OCI-LY1 (cell line): ENCODE measurements at regions not wholly inside any gene's neighbourhood (a gene's known extent, or its start where the extent isn't known, plus 50 kb on each side); places are given as distances from the start of the nearest gene placed in this dataset.

ENCODE experiments used
- H2AFZ ChIP-seq: fragments of 200-600 bp; sonication (generic), shearing (Covaris generic); 2 replicates; pipeline ENCODE4 v1.6.0; 2014; ENCODE audit warnings: antibody characterized with exemption, mild to moderate bottlenecking, low read length
- H3F3A ChIP-seq: fragments of 200-600 bp; sonication (generic), shearing (Covaris generic); 2 replicates; pipeline ENCODE4 v1.6.0; 2014; ENCODE audit warnings: mild to moderate bottlenecking, antibody characterized with exemption, low read length, moderate library complexity; ENCODE audit not compliant: insufficient read depth
- H3K27ac ChIP-seq: fragments of 200-600 bp; sonication (generic); 2 replicates; pipeline ENCODE4 v1.5.1; 2014; ENCODE audit warnings: low read length, mixed run types, mild to moderate bottlenecking, low read depth; ENCODE audit not compliant: poor library complexity, severe bottlenecking
- H3K27me3 ChIP-seq: fragments of 200-600 bp; sonication (generic); 2 replicates; pipeline ENCODE4 v1.6.0; 2014; ENCODE audit warnings: antibody characterized with exemption, mild to moderate bottlenecking, low read length, moderate library complexity; ENCODE audit not compliant: insufficient read depth
- H3K36me3 ChIP-seq: fragments of 200-600 bp; sonication (generic); 2 replicates; pipeline ENCODE4 v1.6.1; 2014; ENCODE audit warnings: mild to moderate bottlenecking, antibody characterized with exemption, low read length, moderate library complexity, mixed read lengths; ENCODE audit not compliant: insufficient read depth
- H3K4me1 ChIP-seq: fragments of 200-600 bp; sonication (generic); 2 replicates; pipeline ENCODE4 v1.5.1; 2014; ENCODE audit warnings: mild to moderate bottlenecking, low read length, moderate library complexity; ENCODE audit not compliant: insufficient read depth, severe bottlenecking
- H3K4me2 ChIP-seq: fragments of 200-600 bp; sonication (generic), shearing (Covaris generic); 2 replicates; pipeline ENCODE4 v1.6.1; 2014; ENCODE audit warnings: low read length
- H3K4me3 ChIP-seq: fragments of 200-600 bp; sonication (generic); 2 replicates; pipeline ENCODE4 v1.5.1; 2014; ENCODE audit warnings: low read length, low read depth, mild to moderate bottlenecking, mixed read lengths; ENCODE audit not compliant: poor library complexity, severe bottlenecking
- H3K79me2 ChIP-seq: fragments of 200-600 bp; shearing (Covaris generic); 2 replicates; pipeline ENCODE4 v1.6.1; 2016; ENCODE audit warnings: mixed run types, low read length, mixed read lengths; ENCODE audit not compliant: insufficient read depth
- H3K9ac ChIP-seq: fragments of 200-600 bp; sonication (generic), shearing (Covaris generic); 2 replicates; pipeline ENCODE4 v1.6.1; 2014; ENCODE audit warnings: mild to moderate bottlenecking, low read length, mixed read lengths
- H3K9me2 ChIP-seq: fragments of 200-600 bp; sonication (generic), shearing (Covaris generic); 2 replicates; pipeline ENCODE4 v1.6.1; 2014; ENCODE audit warnings: low read depth, mild to moderate bottlenecking, low read length, mixed read lengths
- H3K9me3 ChIP-seq: fragments of 200-600 bp; shearing (Covaris generic); 2 replicates; pipeline ENCODE4 v1.6.1; 2014; ENCODE audit warnings: low read length, mixed read lengths
- H4K20me1 ChIP-seq: fragments of 200-600 bp; sonication (generic), shearing (Covaris generic); 2 replicates; pipeline ENCODE4 v1.6.0; 2016; ENCODE audit warnings: mild to moderate bottlenecking, low read length; ENCODE audit not compliant: insufficient read depth
- EZH2 ChIP-seq: fragments of 200-600 bp; sonication (generic), shearing (Covaris generic); IDR thresholded peaks from 2 replicates; pipeline ENCODE4 v1.8.0; 2017; ENCODE audit warnings: borderline replicate concordance, mixed run types, mild to moderate bottlenecking, antibody characterized with exemption, low read length, moderate library complexity, mixed read lengths
- TF ChIP-seq, protein P1 (sequence below): fragments of 200-600 bp; sonication (generic), shearing (Covaris generic); IDR thresholded peaks from 2 replicates; pipeline ENCODE4 v1.5.1; 2017; ENCODE audit warnings: mild to moderate bottlenecking, antibody characterized with exemption, low read length, moderate library complexity, mixed read lengths

DNA sequence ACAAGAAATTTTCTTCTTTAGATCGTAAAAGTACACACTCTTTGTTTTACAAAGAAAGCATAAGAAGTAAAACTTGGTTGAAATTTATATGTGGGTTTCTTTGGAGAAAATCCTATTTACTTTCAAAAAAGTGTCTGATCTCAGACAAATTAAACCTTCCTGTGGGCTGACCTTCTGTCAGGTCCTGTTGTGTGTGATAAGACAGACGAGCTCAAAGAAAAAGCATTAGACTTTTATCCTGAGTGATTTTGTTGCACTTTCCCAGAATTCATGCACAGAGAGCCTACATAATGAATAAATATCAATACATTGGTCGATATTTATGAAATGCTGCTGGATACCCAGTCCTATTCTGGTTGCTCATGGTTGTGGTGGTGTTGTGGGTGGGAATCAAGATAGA is 302.1 kb upstream of the SYNCRIP start:
- Histone ChIP-seq H3F3A (no peaks in the 10 kb centered on the region), H3K79me2 (no peaks in the 10 kb centered on the region), H3K9me2 (no peaks in the 10 kb centered on the region), H2AFZ (no peak overlapping the region), H3K9me3 (no peaks in the 10 kb centered on the region), H3K36me3 (no peaks in the 10 kb centered on the region), H3K4me1 (no peaks in the 10 kb centered on the region), H3K27ac (no peak overlapping the region), H3K9ac (no peak overlapping the region), H3K4me3 (no peak overlapping the region), H3K27me3 (no peaks in the 10 kb centered on the region), H4K20me1 (no peaks in the 10 kb centered on the region), H3K4me2 (no peak overlapping the region)
- TF ChIP-seq, protein P1, sequence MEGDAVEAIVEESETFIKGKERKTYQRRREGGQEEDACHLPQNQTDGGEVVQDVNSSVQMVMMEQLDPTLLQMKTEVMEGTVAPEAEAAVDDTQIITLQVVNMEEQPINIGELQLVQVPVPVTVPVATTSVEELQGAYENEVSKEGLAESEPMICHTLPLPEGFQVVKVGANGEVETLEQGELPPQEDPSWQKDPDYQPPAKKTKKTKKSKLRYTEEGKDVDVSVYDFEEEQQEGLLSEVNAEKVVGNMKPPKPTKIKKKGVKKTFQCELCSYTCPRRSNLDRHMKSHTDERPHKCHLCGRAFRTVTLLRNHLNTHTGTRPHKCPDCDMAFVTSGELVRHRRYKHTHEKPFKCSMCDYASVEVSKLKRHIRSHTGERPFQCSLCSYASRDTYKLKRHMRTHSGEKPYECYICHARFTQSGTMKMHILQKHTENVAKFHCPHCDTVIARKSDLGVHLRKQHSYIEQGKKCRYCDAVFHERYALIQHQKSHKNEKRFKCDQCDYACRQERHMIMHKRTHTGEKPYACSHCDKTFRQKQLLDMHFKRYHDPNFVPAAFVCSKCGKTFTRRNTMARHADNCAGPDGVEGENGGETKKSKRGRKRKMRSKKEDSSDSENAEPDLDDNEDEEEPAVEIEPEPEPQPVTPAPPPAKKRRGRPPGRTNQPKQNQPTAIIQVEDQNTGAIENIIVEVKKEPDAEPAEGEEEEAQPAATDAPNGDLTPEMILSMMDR: no peak
- TF ChIP-seq EZH2: no peak

DNA sequence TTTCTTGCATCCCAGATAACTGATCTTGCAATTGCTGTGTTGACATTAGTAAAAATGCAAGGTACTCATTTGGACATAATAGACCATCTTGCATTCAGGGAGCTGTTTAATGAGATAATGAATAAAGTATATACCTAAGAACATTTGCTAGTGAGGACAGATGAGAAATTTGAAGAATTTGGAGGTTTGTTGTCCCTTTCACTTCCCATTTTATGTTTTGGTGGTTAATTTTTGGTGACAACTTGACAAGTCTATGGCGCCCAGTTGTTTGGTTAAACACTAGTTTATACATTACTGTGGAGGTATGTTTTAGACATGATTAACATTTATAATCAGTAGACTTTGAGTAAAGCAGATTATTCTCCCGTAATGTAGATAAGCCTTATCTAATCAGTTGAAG is 300.2 kb upstream of the SYNCRIP start:
- no peaks in the 10 kb centered on the region for H3K36me3 ChIP-seq
- H3F3A ChIP-seq: no peaks in the 10 kb centered on the region
- H3K4me2 ChIP-seq: no peak overlapping the region
- no peaks in the 10 kb centered on the region for H3K79me2 ChIP-seq
- no peak overlapping the region for H2AFZ ChIP-seq
- no peak overlapping the region for H3K9ac ChIP-seq
- no peaks in the 10 kb centered on the region for H3K27me3 ChIP-seq
- H4K20me1 ChIP-seq: no peaks in the 10 kb centered on the region
- no peak overlapping the region for H3K27ac ChIP-seq
- H3K4me1 ChIP-seq: no peaks in the 10 kb centered on the region
- H3K9me2 ChIP-seq: no peaks in the 10 kb centered on the region
- no peak overlapping the region for H3K4me3 ChIP-seq
- TF ChIP-seq EZH2: no peak
- TF ChIP-seq, protein P1: no peak
- no peaks in the 10 kb centered on the region for H3K9me3 ChIP-seq

DNA sequence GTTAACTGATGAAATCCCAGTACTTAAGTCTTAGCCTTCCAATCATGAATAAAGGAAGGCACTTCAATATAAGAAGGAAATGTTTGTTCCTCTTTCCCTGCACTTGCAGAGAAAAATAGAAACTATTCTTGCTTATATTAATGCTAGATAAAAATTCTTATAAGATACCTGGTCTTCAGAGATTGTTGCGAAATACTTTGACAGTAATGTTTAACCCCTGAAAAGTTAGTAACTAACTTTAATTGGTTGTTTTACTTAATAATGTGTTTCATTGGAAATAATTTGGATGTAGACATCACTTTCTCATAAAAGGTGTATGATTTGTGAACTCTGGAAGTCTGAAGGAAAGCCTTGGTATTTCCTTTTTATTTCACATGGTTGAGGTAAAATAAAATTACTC is 294.2 kb upstream of the SYNCRIP start:
- no peak overlapping the region for H3K27ac ChIP-seq
- no peak for TF ChIP-seq EZH2
- TF ChIP-seq, protein P1: no peak
- no peaks in the 10 kb centered on the region for H3K9me2 ChIP-seq
- no peaks in the 10 kb centered on the region for H3K36me3 ChIP-seq
- no peak overlapping the region for H2AFZ ChIP-seq
- H3K27me3 ChIP-seq: no peaks in the 10 kb centered on the region
- H3K4me2 ChIP-seq: no peak overlapping the region
- no peaks in the 10 kb centered on the region for H3F3A ChIP-seq
- H3K9ac ChIP-seq: no peak overlapping the region
- no peaks in the 10 kb centered on the region for H3K79me2 ChIP-seq
- H3K9me3 ChIP-seq: no peaks in the 10 kb centered on the region
- H3K4me3 ChIP-seq: no peak overlapping the region
- H4K20me1 ChIP-seq: no peaks in the 10 kb centered on the region
- no peaks in the 10 kb centered on the region for H3K4me1 ChIP-seq
